Endothelial cell of umbilical vein (primary cell): ENCODE measurements at regions not wholly inside any gene's neighbourhood (a gene's known extent, or its start where the extent isn't known, plus 50 kb on each side); places are given as distances from the start of the nearest gene placed in this dataset.

Source experiments
- CTCF ChIP-seq, 2 donors: IDR thresholded peaks; 1 replicate in 1 of 2; 2 replicates in 1 of 2; pipeline ENCODE4 v1.5.1; 2011; ENCODE audit warnings: low read length in 2 of 2, mild to moderate bottlenecking in 2 of 2, moderate library complexity in 2 of 2, control low read depth in 1 of 2, inconsistent platforms in 1 of 2, low read depth in 1 of 2; ENCODE audit not compliant: insufficient read depth in 1 of 2; ENCODE audit errors: extremely low read depth in 1 of 2
- EZH2 ChIP-seq: IDR thresholded peaks from 2 replicates; pipeline ENCODE4 v1.6.1; 2012; ENCODE audit warnings: borderline replicate concordance, low read depth, mild to moderate bottlenecking, moderate library complexity, low read length, inconsistent platforms; ENCODE audit not compliant: severe bottlenecking
- JUN ChIP-seq: IDR thresholded peaks from 2 replicates; pipeline ENCODE4 v1.6.1; 2011; ENCODE audit warnings: borderline replicate concordance, low read depth; ENCODE audit not compliant: insufficient read length, insufficient read depth
- MAX ChIP-seq: IDR thresholded peaks from 2 replicates; pipeline ENCODE4 v1.6.1; 2011; ENCODE audit not compliant: insufficient read depth, insufficient read length
- MYC ChIP-seq: IDR thresholded peaks from one replicate; pipeline ENCODE4 v1.6.1; 2011; ENCODE audit warnings: mild to moderate bottlenecking, low read depth, low read length
- POLR2A ChIP-seq: IDR thresholded peaks from 2 replicates; pipeline ENCODE4 v1.6.1; 2012; ENCODE audit warnings: low read depth, mild to moderate bottlenecking, control low read depth, low read length
- POLR2AphosphoS5 ChIP-seq: IDR thresholded peaks from 2 replicates; pipeline ENCODE4 v1.6.1; 2012; ENCODE audit warnings: low read depth, mild to moderate bottlenecking, control low read depth, low read length, moderate library complexity; ENCODE audit not compliant: insufficient read depth

- TF ChIP-seq POLR2A (no peak), CTCF (IDR thresholded peaks at IDR 0.05; ENCODE audit: extremely low read depth in 1 of 2, insufficient read depth in 1 of 2, low read depth in 1 of 2, low read length in 2 of 2) (no peak), JUN (no peak), EZH2 (no peak), POLR2AphosphoS5 (no peak), MAX (no peak), MYC (no peak)
These were observed 197.0 kb downstream of the CPS1 start for GRCh38 chr2:210753386-210753785.
